Neural progenitor cell (in vitro differentiated cells): ENCODE measurements at regions not wholly inside any gene's neighbourhood (a gene's known extent, or its start where the extent isn't known, plus 50 kb on each side); places are given as distances from the start of the nearest gene placed in this dataset.

ENCODE experiments used
- EZH2 ChIP-seq: fragments of 200-600 bp; sonication (generic); IDR thresholded peaks from 2 replicates; pipeline ENCODE4 v1.6.1; 2017; ENCODE audit warnings: antibody characterized with exemption, mild to moderate bottlenecking, moderate library complexity
- EZH2phosphoT487 ChIP-seq: fragments of 200-600 bp; sonication (generic); IDR thresholded peaks from 2 replicates; pipeline ENCODE4 v1.6.1; 2017; ENCODE audit warnings: antibody characterized with exemption
- TF ChIP-seq, protein P1 (sequence below): fragments of 200-600 bp; sonication (generic); IDR thresholded peaks from 2 replicates; pipeline ENCODE4 v1.5.1; 2017; ENCODE audit warnings: antibody characterized with exemption, mild to moderate bottlenecking

DNA sequence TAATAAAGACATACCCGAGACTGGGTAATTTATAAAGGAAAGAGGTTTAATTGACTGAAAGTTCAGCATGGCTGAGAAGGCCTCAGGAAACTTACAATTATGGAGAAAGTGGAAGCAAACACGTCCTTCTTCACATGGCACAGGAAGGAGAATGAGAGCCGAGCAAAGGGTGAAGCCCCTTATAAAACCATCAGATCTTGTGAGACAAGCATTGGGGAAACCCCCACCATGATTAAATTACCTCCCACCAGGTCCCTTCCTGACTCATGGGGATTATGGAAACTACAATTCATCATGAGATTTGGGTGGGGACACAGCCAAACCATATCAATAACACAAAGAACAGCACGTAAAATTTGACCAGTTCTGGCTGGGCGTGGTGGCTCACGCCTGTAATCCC lies 85.6 kb upstream of the ATF7IP start:
- TF ChIP-seq, protein P1, sequence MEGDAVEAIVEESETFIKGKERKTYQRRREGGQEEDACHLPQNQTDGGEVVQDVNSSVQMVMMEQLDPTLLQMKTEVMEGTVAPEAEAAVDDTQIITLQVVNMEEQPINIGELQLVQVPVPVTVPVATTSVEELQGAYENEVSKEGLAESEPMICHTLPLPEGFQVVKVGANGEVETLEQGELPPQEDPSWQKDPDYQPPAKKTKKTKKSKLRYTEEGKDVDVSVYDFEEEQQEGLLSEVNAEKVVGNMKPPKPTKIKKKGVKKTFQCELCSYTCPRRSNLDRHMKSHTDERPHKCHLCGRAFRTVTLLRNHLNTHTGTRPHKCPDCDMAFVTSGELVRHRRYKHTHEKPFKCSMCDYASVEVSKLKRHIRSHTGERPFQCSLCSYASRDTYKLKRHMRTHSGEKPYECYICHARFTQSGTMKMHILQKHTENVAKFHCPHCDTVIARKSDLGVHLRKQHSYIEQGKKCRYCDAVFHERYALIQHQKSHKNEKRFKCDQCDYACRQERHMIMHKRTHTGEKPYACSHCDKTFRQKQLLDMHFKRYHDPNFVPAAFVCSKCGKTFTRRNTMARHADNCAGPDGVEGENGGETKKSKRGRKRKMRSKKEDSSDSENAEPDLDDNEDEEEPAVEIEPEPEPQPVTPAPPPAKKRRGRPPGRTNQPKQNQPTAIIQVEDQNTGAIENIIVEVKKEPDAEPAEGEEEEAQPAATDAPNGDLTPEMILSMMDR = no peak
- TF ChIP-seq EZH2 (no peak), EZH2phosphoT487 (no peak)
